HG03460 (cell line): ENCODE measurements at regions not wholly inside any gene's neighbourhood (a gene's known extent, or its start where the extent isn't known, plus 50 kb on each side); places are given as distances from the start of the nearest gene placed in this dataset.

Source experiments
- ATAC-seq: cut with Tn5 transposase; IDR thresholded peaks from one replicate; pipeline ENCODE4 v1.9.1; 2021; ENCODE audit not compliant: unreplicated experiment

GRCh38 chr10:4316161-4316810 lies 509.7 kb upstream of the AKR1E2 start:
- no peak for ATAC-seq

GRCh38 chr10:4315551-4315950 lies 510.5 kb upstream of the AKR1E2 start:
- no peak for ATAC-seq

GRCh38 chr10:4313051-4313450 lies 513.0 kb upstream of the AKR1E2 start:
- ATAC-seq = no peak

DNA sequence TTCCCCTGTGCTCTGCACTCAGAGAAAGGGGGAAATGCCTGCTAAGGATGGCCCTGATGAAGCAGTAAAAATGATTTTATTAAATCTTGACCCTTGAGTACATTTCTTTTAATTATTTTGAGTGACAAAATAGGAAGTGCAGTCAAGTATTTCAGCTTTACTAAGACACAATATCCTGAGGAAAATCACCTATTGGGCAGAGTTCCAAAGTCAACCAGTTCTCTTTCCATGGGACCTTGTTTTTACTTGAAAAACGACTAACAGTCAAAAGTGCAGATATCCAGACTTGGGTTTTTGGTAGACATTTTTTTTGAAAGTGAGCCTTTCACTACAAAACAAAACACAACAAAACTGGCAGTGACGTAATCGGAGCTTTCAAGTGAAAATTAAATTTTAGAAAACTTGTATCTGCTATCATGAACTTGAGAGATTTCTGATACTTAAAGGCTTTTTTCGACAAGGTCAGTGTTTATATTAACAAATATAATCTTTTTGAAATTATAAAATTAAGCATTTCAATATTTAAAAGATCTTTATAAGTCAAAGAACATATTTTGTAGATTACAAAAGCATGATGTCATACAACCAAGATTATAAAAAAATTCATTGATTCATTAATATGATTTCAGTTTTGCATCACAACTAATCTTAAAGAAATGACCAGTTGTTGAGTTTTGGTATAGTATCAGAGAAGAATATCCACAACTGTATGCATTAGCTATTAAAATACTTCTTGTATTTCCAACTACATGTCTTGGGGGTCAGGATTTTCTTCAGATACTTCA lies 513.8 kb upstream of the AKR1E2 start:
- no peak for ATAC-seq

- no peak for ATAC-seq
Observed at GRCh38 chr10:4310172-4310571, 515.8 kb upstream of the AKR1E2 start.

DNA sequence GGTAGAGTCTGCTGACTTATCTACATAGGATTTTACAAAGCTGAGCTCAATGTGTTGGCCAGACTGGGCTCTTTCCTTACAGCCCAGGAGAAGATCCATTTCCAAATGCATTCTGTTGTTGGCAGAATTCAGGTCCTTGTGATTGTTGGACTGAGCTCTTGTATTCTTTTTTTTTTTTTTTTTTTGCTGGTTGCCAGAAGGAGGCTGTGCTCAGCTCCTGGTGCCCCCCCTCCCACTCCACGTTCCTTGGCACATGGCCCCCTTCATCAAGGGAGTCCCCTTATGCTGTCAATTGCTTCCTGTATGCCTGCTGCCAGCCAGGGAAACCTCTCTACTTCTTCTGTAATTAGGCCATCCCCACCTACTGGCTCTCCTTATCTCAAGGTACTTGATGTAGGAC lies 518.1 kb upstream of the AKR1E2 start:
- no peak for ATAC-seq

- ATAC-seq = no peak
Observed at GRCh38 chr10:4306871-4307270, 519.1 kb upstream of the AKR1E2 start.

DNA sequence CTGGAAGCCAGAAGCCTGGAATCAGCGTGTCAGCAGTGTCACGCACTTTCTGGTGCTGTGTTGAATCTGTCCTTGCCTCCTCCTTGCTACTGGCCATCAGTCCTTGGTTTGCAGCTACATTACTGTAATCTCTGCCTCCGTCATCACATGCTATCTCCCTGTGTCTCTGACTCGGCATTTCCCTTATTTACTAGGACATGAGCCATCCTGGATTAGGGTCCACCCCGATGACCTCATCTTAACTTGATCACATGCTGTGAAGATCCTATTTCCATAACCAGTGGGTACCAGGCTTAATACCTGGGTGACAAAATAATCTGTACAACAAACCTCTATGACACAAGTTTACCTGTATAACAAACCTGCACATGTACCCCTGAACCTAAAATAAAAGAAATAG lies 518.0 kb upstream of the KLF6 start:
- ATAC-seq = no peak

DNA sequence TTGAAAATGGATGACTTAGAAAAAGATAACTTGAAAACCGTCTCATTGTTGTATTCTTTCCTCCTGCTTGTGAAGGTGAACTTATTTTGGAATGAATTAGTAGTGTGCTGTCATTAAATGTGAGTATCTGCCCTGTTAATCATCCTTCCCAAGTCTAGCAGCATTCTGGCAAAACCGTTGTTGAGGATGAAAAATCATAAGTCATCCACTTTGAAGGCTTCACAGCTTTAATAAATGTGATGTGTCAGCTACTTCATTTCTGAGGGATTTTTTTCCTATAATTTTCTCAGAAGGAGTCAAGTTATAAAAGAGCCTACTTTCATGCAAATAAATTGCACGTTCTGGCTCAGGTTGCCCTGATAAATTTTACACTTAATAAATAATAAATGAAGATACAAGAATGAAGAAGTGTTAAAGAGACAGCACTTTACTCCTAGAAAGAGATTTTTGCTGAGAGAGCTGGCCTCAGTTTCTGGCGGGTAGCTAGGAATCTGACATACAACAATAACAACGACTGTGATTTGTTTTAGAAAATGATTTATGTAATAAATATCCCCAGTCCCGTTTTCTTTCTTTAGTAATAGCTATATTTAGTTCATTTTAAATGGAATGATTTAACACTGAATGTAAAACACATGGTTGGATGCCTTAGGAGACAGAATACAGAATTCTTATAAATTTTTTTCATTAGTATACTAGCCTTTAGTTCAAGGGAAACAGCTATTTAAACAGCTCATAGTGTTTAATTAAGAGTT lies 516.5 kb upstream of the KLF6 start:
- no peak for ATAC-seq

DNA sequence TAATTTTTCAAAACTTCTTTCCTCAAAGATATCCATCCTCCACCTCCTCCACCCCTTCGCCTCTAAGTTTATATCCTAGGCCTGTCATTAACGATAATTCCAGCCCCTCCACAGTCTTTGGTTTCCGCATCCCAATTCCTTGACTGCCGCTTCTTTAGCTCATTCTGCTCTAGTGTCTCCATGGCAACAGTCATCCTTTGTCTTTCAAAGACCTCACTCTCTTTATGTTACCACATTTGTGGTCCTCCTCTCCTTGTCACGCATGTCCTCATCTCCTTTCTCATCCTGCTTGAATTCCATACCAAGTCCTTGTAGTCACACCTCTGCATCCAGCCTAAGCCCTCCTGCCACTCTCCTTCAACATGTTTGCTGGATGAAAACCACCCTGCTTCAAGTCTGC lies 511.2 kb upstream of the KLF6 start:
- ATAC-seq = no peak

DNA sequence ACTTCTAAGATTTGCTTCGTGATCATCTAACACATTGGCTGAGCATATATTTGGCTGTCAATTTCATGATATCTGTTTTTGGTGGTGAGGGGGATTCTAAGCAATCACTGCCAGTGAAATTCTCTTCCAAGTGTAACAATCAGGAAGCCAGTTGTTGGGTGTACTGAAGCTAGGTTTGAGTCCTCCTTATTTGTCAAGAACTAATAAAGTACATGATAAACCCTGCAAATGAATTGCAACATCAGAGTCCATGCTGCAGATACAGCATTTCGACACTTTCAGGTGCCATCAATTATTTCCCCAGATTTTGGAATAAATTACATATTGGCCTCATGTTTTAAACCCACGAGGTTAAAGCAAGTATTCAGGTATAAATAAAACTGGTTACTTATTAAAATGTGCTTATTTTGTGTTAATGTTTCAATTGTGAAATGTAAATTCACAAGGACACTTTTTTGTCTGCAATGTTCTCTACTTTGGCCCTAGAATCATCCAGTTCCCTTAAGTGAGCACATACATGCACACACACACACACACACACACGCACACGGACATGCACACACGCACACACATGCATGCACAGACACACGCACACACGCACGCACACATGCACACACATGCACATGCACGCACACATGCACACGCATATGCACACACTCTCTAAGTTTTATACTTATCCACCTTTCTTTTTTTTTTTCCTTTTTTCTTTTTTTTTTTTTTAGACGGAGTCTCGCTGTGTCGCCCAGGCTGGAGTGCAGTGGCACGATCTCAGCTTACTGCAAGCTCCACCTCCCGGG lies 510.2 kb upstream of the KLF6 start:
- ATAC-seq = no peak

DNA sequence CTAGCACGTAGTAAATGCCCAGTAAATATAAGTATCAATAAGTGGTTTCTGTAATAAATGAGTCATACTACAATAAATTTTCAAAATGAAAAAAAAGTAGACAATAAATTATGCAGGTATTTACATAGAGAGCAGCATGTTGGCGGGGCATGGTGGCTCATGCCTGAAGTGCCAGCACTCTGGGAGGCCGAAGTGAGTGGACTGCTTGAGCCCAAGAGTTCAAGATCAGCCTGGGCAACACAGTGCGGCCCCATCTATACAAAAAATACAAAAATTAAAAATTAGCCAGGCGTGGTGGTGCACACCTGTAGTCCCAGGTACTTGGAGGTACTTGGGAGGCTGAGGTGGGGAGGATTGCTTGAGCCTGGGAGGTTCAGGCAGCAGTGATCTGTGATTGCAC lies 509.3 kb upstream of the KLF6 start:
- ATAC-seq = no peak

- ATAC-seq = no peak
Observed at GRCh38 chr10:4291990-4292389, 507.0 kb upstream of the KLF6 start.

GRCh38 chr10:4285121-4285520 lies 500.1 kb upstream of the KLF6 start:
- no peak for ATAC-seq

DNA sequence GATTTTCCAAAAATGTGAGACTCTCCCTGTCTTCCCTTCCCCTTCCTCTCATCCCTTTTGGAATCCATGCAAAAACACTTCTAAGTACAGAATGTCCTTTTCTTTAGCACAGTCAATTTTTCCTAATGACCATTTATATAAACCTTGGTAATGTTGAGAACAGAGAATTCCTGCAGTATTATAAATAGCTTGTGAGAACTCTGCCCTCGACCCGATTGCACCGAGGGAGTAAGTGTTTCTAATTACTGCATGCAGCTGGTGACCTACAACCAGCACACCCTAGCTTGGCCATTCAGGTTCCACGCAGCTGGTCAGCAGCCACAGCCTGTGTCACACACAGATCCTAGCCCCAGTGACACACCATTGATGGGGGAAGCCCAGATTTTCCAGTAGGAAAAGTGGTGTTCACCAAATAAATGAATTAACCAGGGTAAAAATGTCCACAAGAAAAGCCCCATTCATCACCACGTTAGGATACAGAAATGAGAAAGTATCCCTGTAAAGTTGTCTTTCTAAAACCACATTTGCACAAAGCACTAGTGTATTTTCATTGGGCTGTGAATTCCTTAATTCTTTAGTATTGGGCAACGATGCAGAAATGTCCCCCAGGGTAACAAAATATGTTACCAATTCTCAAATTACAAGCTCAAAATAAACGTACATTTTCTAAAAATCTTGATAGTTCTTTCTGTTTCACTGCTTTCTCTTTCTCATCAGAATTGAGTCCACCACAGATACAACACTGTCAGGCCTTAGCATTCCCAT lies 499.0 kb upstream of the KLF6 start:
- no peak for ATAC-seq

DNA sequence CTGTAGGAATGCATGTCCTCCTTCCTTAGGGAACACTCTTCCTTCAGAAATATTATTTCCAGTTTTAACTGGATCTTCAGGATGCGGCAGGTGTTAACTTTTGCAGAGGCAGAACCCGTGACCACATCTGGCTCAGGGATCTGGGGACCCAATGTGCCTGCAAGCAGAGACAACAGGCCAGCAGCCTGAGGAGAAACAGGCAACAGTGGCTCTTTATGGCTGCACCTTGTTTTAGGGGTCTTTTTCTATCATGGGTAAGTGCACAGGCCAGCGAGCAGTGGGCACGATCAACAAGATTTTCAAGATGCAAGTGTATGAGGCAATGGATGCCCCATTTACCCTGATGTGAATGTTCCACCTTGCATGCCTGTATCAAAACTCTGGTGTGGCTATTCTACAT lies 497.5 kb upstream of the KLF6 start:
- ATAC-seq = no peak

- no peak for ATAC-seq
Observed at GRCh38 chr10:4281190-4281825, 496.3 kb upstream of the KLF6 start.

DNA sequence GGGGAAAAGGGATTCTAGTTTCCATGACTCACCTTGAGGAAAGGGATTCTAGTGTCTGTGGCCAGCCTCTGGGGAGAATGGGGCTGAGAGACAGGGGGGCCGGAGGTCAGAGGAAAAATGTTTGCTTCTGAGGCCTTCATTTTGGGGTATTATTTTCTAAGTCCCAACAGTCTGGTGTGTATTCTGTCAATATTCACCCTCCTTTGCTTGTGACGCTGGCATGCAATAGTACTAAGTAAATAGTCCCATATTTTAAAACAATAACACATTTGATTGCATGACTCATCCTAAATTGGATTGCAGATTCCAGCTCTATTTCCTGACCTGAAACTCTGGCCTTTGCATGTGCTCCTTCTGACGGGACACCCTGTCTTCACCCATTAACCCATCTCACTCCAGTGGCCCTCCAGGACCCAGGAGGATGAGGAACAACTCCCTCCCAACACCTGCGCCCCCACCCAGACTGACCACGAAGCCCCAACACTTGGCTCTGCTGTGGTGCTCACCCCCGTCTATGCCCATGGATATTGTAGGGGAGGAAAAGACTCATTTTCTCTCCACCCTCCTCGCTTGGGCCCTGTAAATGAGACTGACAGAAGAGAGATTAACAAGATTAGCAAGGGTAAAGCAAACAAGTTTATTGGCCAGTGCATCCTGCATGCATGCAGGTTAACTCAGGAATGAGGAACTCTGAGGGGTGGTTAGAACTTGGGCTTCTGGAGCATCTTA lies 495.6 kb upstream of the KLF6 start:
- ATAC-seq = no peak

DNA sequence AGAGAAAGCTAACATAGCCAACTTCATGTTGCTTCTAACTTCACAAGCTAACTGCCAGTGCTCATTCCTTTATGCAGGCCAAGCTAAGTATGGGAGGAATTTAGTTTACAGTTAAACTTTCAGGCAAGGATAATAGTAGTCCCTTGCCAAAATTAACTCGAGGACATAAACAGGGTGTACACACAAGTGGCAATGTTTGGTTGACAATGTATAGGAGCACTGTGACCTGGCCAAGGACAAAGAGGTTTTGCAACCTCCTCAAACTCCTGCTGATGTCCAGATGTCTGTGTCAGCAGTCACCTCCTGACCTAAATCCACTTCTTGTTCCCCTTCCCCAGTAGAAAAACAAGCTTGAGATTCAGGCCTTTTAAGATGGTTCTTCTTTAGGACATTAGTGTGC lies 494.6 kb upstream of the KLF6 start:
- no peak for ATAC-seq
